CD4-positive, alpha-beta T cell treated with Interleukin-4 for 1 hour (primary cell): ENCODE measurements at regions not wholly inside any gene's neighbourhood (a gene's known extent, or its start where the extent isn't known, plus 50 kb on each side); places are given as distances from the start of the nearest gene placed in this dataset.

Source experiments
- DNase-seq, 2 donors: peaks; one replicate each; pipeline ENCODE4 v3.0.0-alpha.2; 2020 to 2022

GRCh38 chr13:73880365-73880764, 253.8 kb downstream of the KLF12 start:
- DNase-seq: no peak

GRCh38 chr13:73879346-73880015, 254.7 kb downstream of the KLF12 start:
- DNase-seq: no peak

- DNase-seq: no peak
Observed at GRCh38 chr13:73877399-73877798, 256.8 kb downstream of the KLF12 start.

GRCh38 chr13:73876323-73876722, 257.9 kb downstream of the KLF12 start:
- no peak for DNase-seq

GRCh38 chr13:73873940-73874830, 260.0 kb downstream of the KLF12 start:
- DNase-seq: no peak

DNA sequence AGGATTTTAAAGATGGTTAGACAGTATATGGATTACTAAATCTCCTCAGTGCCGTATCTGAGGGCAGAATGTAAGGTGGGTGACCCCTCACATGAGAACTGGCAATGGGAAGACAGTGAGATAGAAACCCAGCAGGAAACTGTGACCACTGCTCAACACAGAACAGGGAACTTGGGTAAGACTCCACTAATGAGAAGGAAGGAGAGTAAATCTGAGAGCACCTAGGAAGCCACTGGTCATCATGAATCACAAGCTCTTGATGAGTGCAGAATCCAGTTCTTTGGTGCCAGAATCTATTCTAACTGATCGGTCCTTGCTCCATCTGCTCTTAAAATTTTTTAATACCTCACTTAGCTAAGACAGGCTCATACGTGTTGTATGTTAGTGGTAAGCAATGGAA, 261.8 kb downstream of the KLF12 start:
- no peak for DNase-seq

DNA sequence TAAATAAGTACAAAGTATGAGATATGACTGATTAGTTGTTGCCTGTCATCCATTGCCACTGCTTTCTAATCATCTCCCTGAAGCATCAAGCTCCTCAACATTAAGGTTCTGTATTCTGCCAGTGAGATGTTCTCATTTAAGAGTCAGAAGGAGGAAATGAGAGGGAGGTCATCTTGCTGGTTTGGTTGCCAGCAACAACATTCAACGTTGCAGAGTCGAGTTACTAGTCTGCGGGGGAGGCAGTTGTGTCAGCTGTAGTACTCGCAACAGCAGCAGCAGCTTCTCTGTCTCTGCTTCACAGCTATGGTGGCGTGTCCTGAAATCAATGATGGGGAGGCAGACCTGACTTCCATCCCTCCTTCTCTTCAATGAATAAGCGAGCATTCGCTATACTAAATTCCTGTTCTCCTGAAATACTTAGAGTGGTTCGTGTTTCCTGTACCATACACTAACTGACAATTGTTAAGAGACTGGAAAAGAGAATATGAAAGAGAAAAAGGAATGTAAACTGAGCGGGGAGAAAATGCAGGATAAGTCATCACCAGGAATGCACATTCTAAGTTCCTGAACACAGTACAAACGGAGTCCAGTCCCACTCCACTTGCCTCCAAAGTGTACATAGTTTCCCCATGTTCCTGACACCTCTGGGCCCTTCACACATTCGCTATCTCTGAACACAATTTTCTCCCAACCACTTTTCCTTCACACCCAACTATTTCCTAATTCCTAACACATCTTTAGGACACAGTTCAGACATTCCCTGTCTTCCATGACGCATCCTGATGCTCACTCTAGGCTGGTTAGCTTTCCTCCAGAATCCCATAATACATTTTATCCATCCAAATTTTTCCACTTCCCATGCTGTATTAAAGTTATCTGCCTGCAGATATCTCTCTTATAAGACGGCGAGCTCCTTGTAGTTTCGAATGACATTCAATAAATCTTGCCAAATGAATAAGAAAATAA, 263.0 kb downstream of the KLF12 start:
- no peak for DNase-seq

- no peak for DNase-seq
Observed at GRCh38 chr13:73870036-73870741, 264.0 kb downstream of the KLF12 start.

DNA sequence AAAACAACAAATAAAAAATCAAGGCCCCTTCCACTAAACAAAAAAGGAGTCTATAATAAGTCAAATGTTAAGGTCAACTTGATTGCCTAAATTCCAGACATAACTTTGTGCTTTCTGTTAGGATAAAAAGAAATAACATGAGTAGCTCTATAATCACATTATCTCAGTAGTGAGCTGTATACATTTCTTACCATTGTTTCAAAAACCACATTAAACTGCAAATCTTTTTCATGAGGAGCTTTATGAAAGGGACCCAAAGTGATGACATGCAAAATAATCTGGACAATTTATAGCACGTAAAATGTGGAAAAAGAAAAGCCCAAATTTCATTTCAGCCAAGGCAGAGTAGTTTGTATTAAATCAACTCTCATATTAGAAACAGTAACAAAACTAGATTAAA, 269.2 kb downstream of the KLF12 start:
- no peak for DNase-seq

DNA sequence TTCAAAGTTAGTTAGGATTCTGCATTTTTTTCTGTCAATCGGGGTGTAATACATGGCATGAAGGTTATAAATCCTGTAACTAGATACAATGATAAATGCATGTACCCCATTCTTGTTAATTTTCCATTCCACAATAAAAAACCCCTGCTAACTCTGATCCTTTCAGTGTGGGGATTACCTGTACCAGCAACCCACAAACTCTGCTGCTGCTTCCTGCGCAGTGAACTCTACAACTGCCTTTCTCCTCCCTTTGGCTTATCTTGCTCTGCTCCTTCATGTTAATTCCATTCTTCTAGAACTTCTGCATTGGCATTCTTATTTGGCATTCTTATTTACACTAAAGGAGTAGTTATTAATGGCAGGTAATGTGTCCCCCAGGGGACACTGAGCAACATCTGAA, 273.1 kb downstream of the KLF12 start:
- peak in 1 of 2 donors; percentile 47 for DNase-seq

GRCh38 chr13:73860501-73860900, 273.7 kb downstream of the KLF12 start:
- DNase-seq: no peak

DNA sequence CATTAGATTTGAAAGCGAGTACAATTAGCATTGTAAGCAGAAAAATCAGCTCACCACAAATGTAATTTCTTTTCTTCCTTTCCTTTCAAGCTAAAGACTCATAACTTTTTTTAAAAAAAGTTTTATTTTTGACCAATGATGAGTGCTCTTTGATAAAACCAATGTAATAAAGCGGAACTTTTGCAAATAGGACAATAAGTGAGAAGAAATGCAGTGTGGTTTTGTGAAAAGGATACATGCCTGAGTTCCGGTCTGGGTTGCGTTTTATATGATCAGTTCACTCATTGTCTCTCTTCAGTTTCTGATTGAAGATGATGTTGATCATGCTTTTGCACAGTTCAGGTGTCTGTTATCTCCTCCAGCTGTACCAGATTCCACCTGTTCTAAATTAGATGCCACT, 274.4 kb downstream of the KLF12 start:
- peak in 1 of 2 donors; percentile 68 for DNase-seq

- no peak for DNase-seq
Observed at GRCh38 chr13:73857106-73857505, 277.1 kb downstream of the KLF12 start.

DNA sequence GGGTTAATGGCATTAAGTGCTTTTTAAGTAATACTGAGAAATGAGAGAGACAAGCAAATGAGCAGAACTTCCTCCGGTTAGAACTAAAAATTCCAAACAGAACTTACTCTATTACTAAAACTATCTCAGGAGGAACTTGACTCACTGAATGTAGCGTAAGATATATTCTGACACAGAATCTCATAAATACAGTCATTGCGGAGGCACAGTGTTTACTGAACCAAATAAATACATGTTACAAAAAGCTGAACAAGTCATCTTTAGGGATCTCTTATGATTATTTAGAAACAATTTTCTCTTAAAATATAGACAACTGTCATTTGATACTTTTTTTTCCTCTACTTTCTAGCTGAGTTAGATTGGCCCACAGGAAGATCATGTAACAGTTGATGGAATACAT, 283.1 kb downstream of the KLF12 start:
- DNase-seq: no peak

GRCh38 chr13:73850104-73850873, 283.9 kb downstream of the KLF12 start:
- no peak for DNase-seq

GRCh38 chr13:73849292-73849691, 284.9 kb downstream of the KLF12 start:
- peak in 1 of 2 donors; percentile 48 for DNase-seq

DNA sequence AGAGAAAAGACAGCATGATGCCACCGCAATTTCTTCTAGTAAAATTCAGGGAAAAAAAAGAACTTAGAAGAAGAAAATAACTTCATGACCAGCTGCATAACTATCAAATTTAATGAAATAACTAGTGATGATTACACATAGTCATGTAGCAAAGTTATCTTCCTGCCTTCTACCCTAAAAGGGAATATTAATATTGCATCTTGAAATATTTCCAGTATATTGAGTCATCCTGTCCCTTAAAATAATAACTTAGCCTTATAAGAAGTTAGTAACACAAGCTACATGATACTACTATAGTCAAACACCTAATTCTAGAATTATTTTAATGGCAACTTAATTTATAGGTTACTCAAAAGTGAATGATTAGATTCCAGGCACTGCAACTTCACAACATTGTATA, 289.2 kb downstream of the KLF12 start:
- DNase-seq: no peak

DNA sequence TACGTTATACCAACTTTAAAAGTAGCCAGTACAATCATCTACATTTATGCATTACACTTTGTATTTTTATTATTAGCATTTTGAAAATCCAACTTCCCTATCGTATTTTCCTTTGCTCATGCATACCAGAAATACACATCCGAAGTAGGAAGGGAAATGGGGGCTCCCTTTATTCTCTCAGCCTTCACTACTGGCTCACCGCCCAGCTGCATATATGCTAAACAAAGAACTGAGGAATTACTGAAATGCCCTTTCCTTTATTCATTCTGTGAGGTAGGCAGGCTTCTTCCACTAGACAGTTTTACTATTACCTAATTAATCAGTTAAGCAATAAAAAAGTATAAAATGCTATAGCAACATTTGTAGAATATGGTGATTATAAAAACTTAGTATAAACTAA, 291.6 kb downstream of the KLF12 start:
- DNase-seq: no peak

DNA sequence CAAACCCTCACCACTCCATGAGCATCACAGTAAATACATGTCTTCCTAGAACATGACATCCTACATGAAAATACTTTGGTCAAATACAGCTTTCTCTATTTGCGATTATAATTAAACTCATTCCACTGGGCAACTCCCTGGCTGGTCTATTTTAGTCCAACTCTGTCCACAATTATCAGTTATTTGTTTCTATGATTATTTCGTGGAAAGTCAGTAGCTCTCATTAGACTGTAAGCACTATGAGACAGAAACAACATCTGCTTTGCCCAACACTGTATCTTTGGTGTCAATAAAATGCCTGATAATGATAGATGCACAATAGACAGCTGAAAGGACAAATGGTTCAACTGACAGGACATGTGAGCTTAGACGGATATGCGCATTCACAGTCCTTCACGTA, 292.0 kb downstream of the KLF12 start:
- DNase-seq: no peak

DNA sequence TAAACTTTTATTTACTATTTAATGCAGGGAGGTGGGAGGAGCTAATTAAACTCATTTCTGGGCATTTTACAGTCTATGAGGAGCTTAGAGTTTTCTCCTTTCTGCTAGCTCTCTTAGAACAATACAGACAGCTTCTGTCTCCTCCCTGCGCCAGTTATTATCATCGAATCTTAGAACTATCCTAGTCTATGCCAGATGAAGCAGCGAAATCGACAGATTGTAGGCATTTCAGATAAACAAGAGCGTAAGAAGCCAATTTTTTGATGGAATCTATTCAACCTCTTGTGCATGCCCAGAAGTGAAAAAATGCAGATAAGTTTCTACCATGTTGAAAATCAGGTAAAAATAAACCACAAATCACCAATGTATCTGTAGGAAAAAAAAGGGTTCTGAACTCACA, 297.1 kb downstream of the KLF12 start:
- no peak for DNase-seq

DNA sequence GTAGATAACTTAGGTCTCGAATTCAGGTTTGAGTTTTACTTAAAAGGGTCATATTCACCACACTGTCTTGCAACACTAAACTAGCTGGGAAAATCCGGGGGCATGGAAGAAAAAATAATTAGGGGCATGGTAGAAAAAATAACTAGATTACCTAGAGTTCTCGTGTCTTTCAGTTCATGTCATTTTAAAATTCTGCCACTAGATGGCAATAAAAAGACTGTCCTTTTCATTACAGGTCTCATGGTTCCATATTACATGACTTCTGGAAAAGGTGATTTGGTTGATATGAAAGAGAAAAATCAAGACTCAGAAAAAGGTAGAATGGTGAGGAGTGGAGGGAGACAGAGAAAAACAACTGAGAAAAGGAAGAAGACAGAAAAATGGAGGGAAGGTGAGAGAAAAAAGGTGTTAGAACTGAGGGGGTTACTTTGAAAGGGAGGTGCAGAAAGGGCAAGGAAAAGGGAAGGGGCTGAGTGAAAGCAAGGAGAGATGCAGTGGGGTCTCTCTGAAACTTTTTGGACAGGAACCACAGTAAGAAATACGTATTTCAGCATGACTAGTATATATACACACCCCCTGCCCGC, 299.0 kb downstream of the KLF12 start:
- peak in 1 of 2 donors; percentile 68 for DNase-seq
